Loucy (cell line): ENCODE measurements at regions not wholly inside any gene's neighbourhood (a gene's known extent, or its start where the extent isn't known, plus 50 kb on each side); places are given as distances from the start of the nearest gene placed in this dataset.

Experiments used
- CTCF ChIP-seq: fragments of 200-600 bp; sonication (generic); conservative IDR thresholded peaks from 2 replicates; pipeline ENCODE4 v1.5.1; 2014; ENCODE audit warnings: mild to moderate bottlenecking, antibody characterized with exemption, low read length
- EZH2phosphoT487 ChIP-seq: fragments of 200-600 bp; IDR thresholded peaks from 2 replicates; pipeline ENCODE4 v1.6.1; 2018; ENCODE audit warnings: antibody characterized with exemption, mild to moderate bottlenecking, moderate library complexity, borderline replicate concordance

GRCh38 chr11:115897707-115898106, 393.5 kb upstream of the CADM1 start:
- no peak for TF ChIP-seq CTCF
- no peak for TF ChIP-seq EZH2phosphoT487
